ENCODE measurements at regions not wholly inside any gene's neighbourhood (a gene's known extent, or its start where the extent isn't known, plus 50 kb on each side); places are given as distances from the start of the nearest gene placed in this dataset.

GRCh38 chr2:5524551-5524950 is 167.6 kb upstream of the SOX11 start:
- Histone ChIP-seq H3K4me3 (no peak overlapping the region), H3K4me1 (no peaks in the 10 kb centered on the region), H3K36me3 (ENCODE audit: low read depth, missing control alignments) (no peaks in the 10 kb centered on the region), H3K9me3 (no peaks in the 10 kb centered on the region), H3K27me3 (no peaks in the 10 kb centered on the region), H3K27ac (no peak overlapping the region)
- 83 to 92% methylated on average over 1 of the region's 1 CpG for WGBS, 2 donors
- intact Hi-C loops (cut with DNase I; ENCODE audit: low total_unique reads), result no loop called here
- no peak for TF ChIP-seq POLR2A (IDR thresholded peaks at IDR 0.05)
- no peak for TF ChIP-seq CTCF (IDR thresholded peaks at IDR 0.05)
- no peak for DNase-seq

GRCh38 chr2:5528706-5529105 is 163.5 kb upstream of the SOX11 start:
- H3K9me3 ChIP-seq, result no peaks in the 10 kb centered on the region
- no peak for TF ChIP-seq CTCF (IDR thresholded peaks at IDR 0.05)
- TF ChIP-seq POLR2A (IDR thresholded peaks at IDR 0.05), result no peak
- no peaks in the 10 kb centered on the region for H3K4me1 ChIP-seq
- DNase-seq, result no peak
- no peaks in the 10 kb centered on the region for H3K36me3 ChIP-seq (ENCODE audit: low read depth, missing control alignments)
- 53 to 64% methylated on average over 7 to 8 of the region's 8 CpGs for WGBS, 2 donors
- no peak overlapping the region for H3K4me3 ChIP-seq
- no peak overlapping the region for H3K27ac ChIP-seq
- no peaks in the 10 kb centered on the region for H3K27me3 ChIP-seq
- intact Hi-C loops (cut with DNase I; ENCODE audit: low total_unique reads), result no loop called here

GRCh38 chr2:5530011-5530696 is 162.0 kb upstream of the SOX11 start:
- H3K27ac ChIP-seq, result no peak overlapping the region
- no peaks in the 10 kb centered on the region for H3K27me3 ChIP-seq
- no peak for DNase-seq
- no peak overlapping the region for H3K4me3 ChIP-seq
- 88 to 94% methylated on average over 11 of the region's 11 CpGs for WGBS, 2 donors
- intact Hi-C loops (cut with DNase I; ENCODE audit: low total_unique reads), result no loop called here
- no peaks in the 10 kb centered on the region for H3K4me1 ChIP-seq
- TF ChIP-seq CTCF (IDR thresholded peaks at IDR 0.05) (no peak), POLR2A (IDR thresholded peaks at IDR 0.05) (no peak)
- H3K9me3 ChIP-seq, result no peaks in the 10 kb centered on the region
- H3K36me3 ChIP-seq (ENCODE audit: low read depth, missing control alignments), result no peaks in the 10 kb centered on the region

- DNase-seq, result no peak
- no peak overlapping the region for H3K27ac ChIP-seq
- intact Hi-C loops (cut with DNase I; ENCODE audit: low total_unique reads), result no loop called here
- 77 to 79% methylated on average over 3 of the region's 3 CpGs for WGBS, 2 donors
- no peaks in the 10 kb centered on the region for H3K36me3 ChIP-seq (ENCODE audit: low read depth, missing control alignments)
- no peaks in the 10 kb centered on the region for H3K27me3 ChIP-seq
- TF ChIP-seq POLR2A (IDR thresholded peaks at IDR 0.05), result no peak
- no peaks in the 10 kb centered on the region for H3K9me3 ChIP-seq
- no peaks in the 10 kb centered on the region for H3K4me1 ChIP-seq
- no peak overlapping the region for H3K4me3 ChIP-seq
These were observed 156.9 kb upstream of the SOX11 start for GRCh38 chr2:5535301-5535700.

- intact Hi-C loops (cut with DNase I; ENCODE audit: low total_unique reads), result no loop called here
- no peaks in the 10 kb centered on the region for H3K9me3 ChIP-seq
- DNase-seq, result no peak
- no peak overlapping the region for H3K27ac ChIP-seq
- TF ChIP-seq CTCF (IDR thresholded peaks at IDR 0.05) (no peak), POLR2A (IDR thresholded peaks at IDR 0.05) (no peak)
- no peaks in the 10 kb centered on the region for H3K4me1 ChIP-seq
- WGBS, 2 donors, result 90 to 95% methylated on average over 2 of the region's 2 CpGs
- no peaks in the 10 kb centered on the region for H3K27me3 ChIP-seq
- H3K36me3 ChIP-seq (ENCODE audit: low read depth, missing control alignments), result no peaks in the 10 kb centered on the region
- H3K4me3 ChIP-seq, result no peak overlapping the region
These were observed 154.9 kb upstream of the SOX11 start for GRCh38 chr2:5537180-5537688.
